ENCODE measurements at regions not wholly inside any gene's neighbourhood (a gene's known extent, or its start where the extent isn't known, plus 50 kb on each side); places are given as distances from the start of the nearest gene placed in this dataset.

- no peak for TF ChIP-seq POLR2AphosphoS5 (IDR thresholded peaks at IDR 0.05; ENCODE audit: insufficient read depth, low read depth, low read length)
- TF ChIP-seq CTCF (IDR thresholded peaks at IDR 0.05; ENCODE audit: extremely low read depth in 1 of 2, insufficient read depth in 1 of 2, low read depth in 1 of 2, low read length in 2 of 2) = no peak
- TF ChIP-seq POLR2A (IDR thresholded peaks at IDR 0.05; ENCODE audit: low read depth, low read length) = no peak
- no peak for TF ChIP-seq EZH2 (IDR thresholded peaks at IDR 0.05; ENCODE audit: borderline replicate concordance, low read depth, low read length, severe bottlenecking)
- no peak for TF ChIP-seq GATA2 (IDR thresholded peaks at IDR 0.05; ENCODE audit: insufficient read depth, insufficient read length, low read depth, low read length)
- TF ChIP-seq MYC (IDR thresholded peaks at IDR 0.05; ENCODE audit: low read depth, low read length) = no peak
- peak; percentile 73 for TF ChIP-seq FOS (IDR thresholded peaks at IDR 0.05; ENCODE audit: borderline replicate concordance, insufficient read depth, low read length)
- TF ChIP-seq MAX (IDR thresholded peaks at IDR 0.05; ENCODE audit: insufficient read depth, insufficient read length) = no peak
- peak; percentile 52 for TF ChIP-seq JUN (IDR thresholded peaks at IDR 0.05; ENCODE audit: borderline replicate concordance, insufficient read depth, insufficient read length, low read depth)
Measured at GRCh38 chr2:200756618-200757321, 54.9 kb upstream of the BZW1 start.

Data from endothelial cell of umbilical vein (primary cell).